ENCODE measurements at regions not wholly inside any gene's neighbourhood (a gene's known extent, or its start where the extent isn't known, plus 50 kb on each side); places are given as distances from the start of the nearest gene placed in this dataset.

DNA sequence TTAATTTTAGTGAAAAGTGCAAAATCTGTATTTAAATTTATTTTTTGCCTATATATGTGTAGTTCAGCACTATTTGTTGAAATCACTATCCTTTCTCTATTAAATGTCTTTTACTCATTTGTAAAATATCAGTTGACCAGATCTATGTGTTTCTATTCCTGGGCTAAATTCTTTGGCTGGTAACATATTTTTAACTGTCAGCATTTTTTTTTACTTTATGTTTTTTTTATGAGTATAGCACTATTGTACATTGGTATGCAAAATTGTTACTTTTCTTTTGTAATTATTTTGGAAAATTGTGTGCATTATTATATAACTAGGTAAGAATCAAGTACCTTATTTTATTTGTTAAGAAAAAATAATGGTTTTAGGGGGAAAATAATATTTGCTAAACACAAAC is 582.8 kb upstream of the ADGRB3 start:
- TF ChIP-seq, protein P1, sequence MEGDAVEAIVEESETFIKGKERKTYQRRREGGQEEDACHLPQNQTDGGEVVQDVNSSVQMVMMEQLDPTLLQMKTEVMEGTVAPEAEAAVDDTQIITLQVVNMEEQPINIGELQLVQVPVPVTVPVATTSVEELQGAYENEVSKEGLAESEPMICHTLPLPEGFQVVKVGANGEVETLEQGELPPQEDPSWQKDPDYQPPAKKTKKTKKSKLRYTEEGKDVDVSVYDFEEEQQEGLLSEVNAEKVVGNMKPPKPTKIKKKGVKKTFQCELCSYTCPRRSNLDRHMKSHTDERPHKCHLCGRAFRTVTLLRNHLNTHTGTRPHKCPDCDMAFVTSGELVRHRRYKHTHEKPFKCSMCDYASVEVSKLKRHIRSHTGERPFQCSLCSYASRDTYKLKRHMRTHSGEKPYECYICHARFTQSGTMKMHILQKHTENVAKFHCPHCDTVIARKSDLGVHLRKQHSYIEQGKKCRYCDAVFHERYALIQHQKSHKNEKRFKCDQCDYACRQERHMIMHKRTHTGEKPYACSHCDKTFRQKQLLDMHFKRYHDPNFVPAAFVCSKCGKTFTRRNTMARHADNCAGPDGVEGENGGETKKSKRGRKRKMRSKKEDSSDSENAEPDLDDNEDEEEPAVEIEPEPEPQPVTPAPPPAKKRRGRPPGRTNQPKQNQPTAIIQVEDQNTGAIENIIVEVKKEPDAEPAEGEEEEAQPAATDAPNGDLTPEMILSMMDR (conservative IDR thresholded peaks at IDR 0.05): no peak
- TF ChIP-seq EZH2 (IDR thresholded peaks at IDR 0.05; ENCODE audit: low read depth): no peak

Measured in PC-9 (cell line).